Loucy (cell line): ENCODE measurements at regions not wholly inside any gene's neighbourhood (a gene's known extent, or its start where the extent isn't known, plus 50 kb on each side); places are given as distances from the start of the nearest gene placed in this dataset.

Experiments
- EZH2phosphoT487 ChIP-seq: fragments of 200-600 bp; IDR thresholded peaks from 2 replicates; pipeline ENCODE4 v1.6.1; 2018; ENCODE audit warnings: antibody characterized with exemption, mild to moderate bottlenecking, moderate library complexity, borderline replicate concordance
- TF ChIP-seq, protein P1 (sequence below): fragments of 200-600 bp; sonication (generic); conservative IDR thresholded peaks from 2 replicates; pipeline ENCODE4 v1.5.1; 2014; ENCODE audit warnings: mild to moderate bottlenecking, antibody characterized with exemption, low read length

DNA sequence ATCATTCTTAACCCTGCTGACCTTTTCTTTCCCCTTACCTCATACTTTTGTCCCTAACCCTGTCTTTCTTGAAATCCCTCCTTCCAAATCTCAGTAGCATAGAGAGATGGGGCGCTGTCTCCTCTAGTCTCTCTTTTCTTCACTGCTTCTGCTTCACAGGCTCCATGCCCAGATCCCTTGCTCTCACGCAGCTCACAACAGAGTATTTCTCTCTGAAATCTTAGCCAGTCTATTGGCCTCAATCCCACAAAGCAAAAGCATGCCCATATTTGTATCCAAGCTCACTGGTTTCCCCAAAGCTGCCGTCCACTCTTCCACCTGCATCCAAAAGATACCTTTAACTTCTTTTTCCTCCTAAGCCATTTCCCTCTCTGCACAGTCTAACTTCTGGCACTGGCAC, 526.8 kb downstream of the PLXDC2 start:
- TF ChIP-seq, protein P1, sequence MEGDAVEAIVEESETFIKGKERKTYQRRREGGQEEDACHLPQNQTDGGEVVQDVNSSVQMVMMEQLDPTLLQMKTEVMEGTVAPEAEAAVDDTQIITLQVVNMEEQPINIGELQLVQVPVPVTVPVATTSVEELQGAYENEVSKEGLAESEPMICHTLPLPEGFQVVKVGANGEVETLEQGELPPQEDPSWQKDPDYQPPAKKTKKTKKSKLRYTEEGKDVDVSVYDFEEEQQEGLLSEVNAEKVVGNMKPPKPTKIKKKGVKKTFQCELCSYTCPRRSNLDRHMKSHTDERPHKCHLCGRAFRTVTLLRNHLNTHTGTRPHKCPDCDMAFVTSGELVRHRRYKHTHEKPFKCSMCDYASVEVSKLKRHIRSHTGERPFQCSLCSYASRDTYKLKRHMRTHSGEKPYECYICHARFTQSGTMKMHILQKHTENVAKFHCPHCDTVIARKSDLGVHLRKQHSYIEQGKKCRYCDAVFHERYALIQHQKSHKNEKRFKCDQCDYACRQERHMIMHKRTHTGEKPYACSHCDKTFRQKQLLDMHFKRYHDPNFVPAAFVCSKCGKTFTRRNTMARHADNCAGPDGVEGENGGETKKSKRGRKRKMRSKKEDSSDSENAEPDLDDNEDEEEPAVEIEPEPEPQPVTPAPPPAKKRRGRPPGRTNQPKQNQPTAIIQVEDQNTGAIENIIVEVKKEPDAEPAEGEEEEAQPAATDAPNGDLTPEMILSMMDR: no peak
- TF ChIP-seq EZH2phosphoT487: no peak
